ENCODE measurements at regions not wholly inside any gene's neighbourhood (a gene's known extent, or its start where the extent isn't known, plus 50 kb on each side); places are given as distances from the start of the nearest gene placed in this dataset.

GRCh38 chr2:133884739-133885381 lies 316.6 kb upstream of the NCKAP5 start:
- Histone ChIP-seq H3K23me2 (ENCODE audit: insufficient read length, low read depth, low read length, poor library complexity, severe bottlenecking) (no peaks in the 10 kb centered on the region), H2BK120ac (ENCODE audit: low read depth, low read length, poor library complexity, severe bottlenecking) (no peak overlapping the region), H3K14ac (ENCODE audit: insufficient read depth, low read length) (no peak overlapping the region), H3K9ac (ENCODE audit: extremely low read depth, insufficient read length, low read length) (no peak overlapping the region), H3T11ph (ENCODE audit: low read length) (no peak overlapping the region), H3K4me1 (ENCODE audit: insufficient read depth, low read length) (no peaks in the 10 kb centered on the region), H3K79me2 (ENCODE audit: insufficient read depth, low read length) (no peaks in the 10 kb centered on the region), H3K9me3 (ENCODE audit: control insufficient read depth, low read depth, low read length) (no peaks in the 10 kb centered on the region), H2BK12ac (ENCODE audit: insufficient read length, low read depth, low read length) (no peak overlapping the region), H2AFZ (ENCODE audit: low read length) (no peak overlapping the region), H4K8ac (replicated peaks; ENCODE audit: insufficient read length, low read depth, low read length) (no peak overlapping the region), H3K27ac (ENCODE audit: insufficient read length, low read depth, low read length) (no peak overlapping the region), H2BK5ac (ENCODE audit: insufficient read length, low read length) (no peak overlapping the region), H3K4ac (ENCODE audit: low read depth, low read length) (no peak overlapping the region), H3K18ac (ENCODE audit: insufficient read length, low read depth, low read length) (no peak overlapping the region), H4K91ac (ENCODE audit: insufficient read length, low read depth, low read length) (no peak overlapping the region), H4K20me1 (ENCODE audit: control insufficient read depth, insufficient read depth, insufficient read length) (no peaks in the 10 kb centered on the region), H2BK20ac (ENCODE audit: low read depth, low read length, poor library complexity, severe bottlenecking) (no peak overlapping the region), H4K5ac (ENCODE audit: insufficient read length, low read depth, low read length) (no peak overlapping the region), H3K27me3 (ENCODE audit: insufficient read depth, low read length) (no peaks in the 10 kb centered on the region), H2AK5ac (ENCODE audit: insufficient read length, low read length) (no peak overlapping the region), H3K23ac (ENCODE audit: insufficient read length, low read depth, low read length) (no peak overlapping the region), H2BK15ac (ENCODE audit: low read depth, low read length) (no peak overlapping the region), H3K4me2 (ENCODE audit: insufficient read depth, insufficient read length, low read length) (no peak overlapping the region), H3K56ac (ENCODE audit: insufficient read length, low read depth, low read length) (no peak overlapping the region), H3K79me1 (ENCODE audit: insufficient read depth, low read depth, low read length, poor library complexity, severe bottlenecking) (no peaks in the 10 kb centered on the region)
- no peak overlapping the region for H3K27ac Mint-ChIP-seq
- H3K36me3 Mint-ChIP-seq (ENCODE audit: insufficient read depth in 1 of 3, low read depth in 3 of 3): no peaks in the 10 kb centered on the region
- peak; percentile 38; the same call in 2 of the 3 replicates for TF ChIP-seq CTCF (conservative IDR thresholded peaks at IDR 0.05)
- no peak overlapping the region for H3K4me3 Mint-ChIP-seq
- no peaks in the 10 kb centered on the region; the same call in none of the 2 replicates for H3K27me3 Mint-ChIP-seq (ENCODE audit: low read depth)
- DNase-seq: no peak
- no CpG with 5 or more reads among the region's 2 CpGs for WGBS (ENCODE audit: extremely low coverage, insufficient read length, low lambda C conversion rate)
- peaks cover 17 to 22% of the 10 kb centered on the region in 2 experiments for H3K4me1 Mint-ChIP-seq
- 0 out of 5 replicates have a peak, but pooled peaks cover 0 to 3% of the 10 kb centered on the region in 2 experiments for H3K9me3 Mint-ChIP-seq
